MM.1S (cell line): ENCODE measurements at regions not wholly inside any gene's neighbourhood (a gene's known extent, or its start where the extent isn't known, plus 50 kb on each side); places are given as distances from the start of the nearest gene placed in this dataset.

Experiments
- CTCF ChIP-seq: fragments of 300-600 bp; sonication (generic); IDR thresholded peaks from 2 replicates; pipeline ENCODE4 v1.5.1; 2016; ENCODE audit warnings: antibody characterized with exemption, low read length, mixed read lengths
- EZH2phosphoT487 ChIP-seq: fragments of 300-600 bp; sonication (generic); IDR thresholded peaks from 2 replicates; pipeline ENCODE4 v1.6.1; 2018; ENCODE audit warnings: antibody characterized with exemption, low read length

GRCh38 chr5:18761801-18762200, 1127.5 kb downstream of the TAF11L14 start:
- no peak for TF ChIP-seq CTCF
- TF ChIP-seq EZH2phosphoT487, result no peak
